ENCODE measurements at regions not wholly inside any gene's neighbourhood (a gene's known extent, or its start where the extent isn't known, plus 50 kb on each side); places are given as distances from the start of the nearest gene placed in this dataset.

DNA sequence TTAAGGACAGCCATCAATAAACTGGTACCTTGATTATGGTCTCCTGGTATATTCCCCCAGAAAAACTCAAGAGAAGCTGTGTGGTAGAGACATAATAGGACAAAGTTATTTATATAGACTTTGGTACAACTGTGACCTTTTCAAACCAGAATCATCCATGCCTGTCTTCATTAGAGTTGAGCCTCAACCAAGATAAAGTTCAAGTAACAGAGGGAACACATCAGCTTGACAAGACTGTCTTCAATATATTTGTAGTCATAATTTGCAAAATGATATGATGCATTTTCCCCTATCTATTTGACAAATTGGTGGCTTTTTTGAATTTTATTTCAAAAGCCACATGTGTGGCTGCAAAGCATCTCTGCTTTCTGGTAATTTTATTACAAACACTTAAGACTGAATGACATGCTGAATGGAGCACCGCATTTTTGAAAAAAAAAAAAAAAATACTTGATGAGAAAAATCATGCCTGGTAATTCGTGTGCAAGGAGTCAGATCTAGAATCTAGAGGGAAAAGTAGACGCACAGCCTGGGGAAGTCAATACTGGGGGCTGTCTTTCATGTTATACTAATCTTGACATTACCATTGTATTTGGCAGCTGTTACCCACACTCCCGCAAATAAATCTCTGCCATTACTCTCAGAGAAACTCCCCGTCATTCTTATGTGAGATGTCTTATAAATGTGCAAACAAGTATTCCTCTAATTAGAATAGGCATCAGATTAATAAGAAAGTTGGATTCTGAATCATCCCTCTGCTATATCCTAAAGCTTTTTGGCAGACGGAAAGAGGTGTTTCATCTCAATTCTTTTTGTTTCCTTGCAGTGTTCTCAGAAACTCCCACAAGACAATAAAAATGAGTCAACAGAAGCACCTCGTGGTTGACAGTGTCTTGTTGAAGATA, 554.8 kb upstream of the CBLB start:
- Histone ChIP-seq H3F3A (ENCODE audit: insufficient read depth, low read length) (no peaks in the 10 kb centered on the region), H3K27ac (ENCODE audit: low read depth, low read length, poor library complexity, severe bottlenecking) (no peak overlapping the region), H3K4me1 (ENCODE audit: insufficient read depth, low read length, severe bottlenecking) (peaks cover 22% of the 10 kb centered on the region), H3K9me3 (ENCODE audit: low read length) (no peaks in the 10 kb centered on the region), H3K9ac (ENCODE audit: low read length) (no peak overlapping the region), H3K9me2 (ENCODE audit: low read depth, low read length) (no peaks in the 10 kb centered on the region), H4K20me1 (ENCODE audit: insufficient read depth, low read length) (no peaks in the 10 kb centered on the region), H2AFZ (ENCODE audit: low read length) (no peak overlapping the region), H3K36me3 (ENCODE audit: insufficient read depth, low read length) (no peaks in the 10 kb centered on the region), H3K79me2 (ENCODE audit: insufficient read depth, low read length) (no peaks in the 10 kb centered on the region), H3K4me3 (ENCODE audit: low read depth, low read length, poor library complexity, severe bottlenecking) (no peak overlapping the region), H3K4me2 (ENCODE audit: low read length) (no peak overlapping the region), H3K27me3 (ENCODE audit: insufficient read depth, low read length) (no peaks in the 10 kb centered on the region)
- TF ChIP-seq, protein P1, sequence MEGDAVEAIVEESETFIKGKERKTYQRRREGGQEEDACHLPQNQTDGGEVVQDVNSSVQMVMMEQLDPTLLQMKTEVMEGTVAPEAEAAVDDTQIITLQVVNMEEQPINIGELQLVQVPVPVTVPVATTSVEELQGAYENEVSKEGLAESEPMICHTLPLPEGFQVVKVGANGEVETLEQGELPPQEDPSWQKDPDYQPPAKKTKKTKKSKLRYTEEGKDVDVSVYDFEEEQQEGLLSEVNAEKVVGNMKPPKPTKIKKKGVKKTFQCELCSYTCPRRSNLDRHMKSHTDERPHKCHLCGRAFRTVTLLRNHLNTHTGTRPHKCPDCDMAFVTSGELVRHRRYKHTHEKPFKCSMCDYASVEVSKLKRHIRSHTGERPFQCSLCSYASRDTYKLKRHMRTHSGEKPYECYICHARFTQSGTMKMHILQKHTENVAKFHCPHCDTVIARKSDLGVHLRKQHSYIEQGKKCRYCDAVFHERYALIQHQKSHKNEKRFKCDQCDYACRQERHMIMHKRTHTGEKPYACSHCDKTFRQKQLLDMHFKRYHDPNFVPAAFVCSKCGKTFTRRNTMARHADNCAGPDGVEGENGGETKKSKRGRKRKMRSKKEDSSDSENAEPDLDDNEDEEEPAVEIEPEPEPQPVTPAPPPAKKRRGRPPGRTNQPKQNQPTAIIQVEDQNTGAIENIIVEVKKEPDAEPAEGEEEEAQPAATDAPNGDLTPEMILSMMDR (IDR thresholded peaks at IDR 0.05; ENCODE audit: low read length), result no peak
- TF ChIP-seq EZH2 (IDR thresholded peaks at IDR 0.05; ENCODE audit: borderline replicate concordance, low read length), result no peak

DNA sequence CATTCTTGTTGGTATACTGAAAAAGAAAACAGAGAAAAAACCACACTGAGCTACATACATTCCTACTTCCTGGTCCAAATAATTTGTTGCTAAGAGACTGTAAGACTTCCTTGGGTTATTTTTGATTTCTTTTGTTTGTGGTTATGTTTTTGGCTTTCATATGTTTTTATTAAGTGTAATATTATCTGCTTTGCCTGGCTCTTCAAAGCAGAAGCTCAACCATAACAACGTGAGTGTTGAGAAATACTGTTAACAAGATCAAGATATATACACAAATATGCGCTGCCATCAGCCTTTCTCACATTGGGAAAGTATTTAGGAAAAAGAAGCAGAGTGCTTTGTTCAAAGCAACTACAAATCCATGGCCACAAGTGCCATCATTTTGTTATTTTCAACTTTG, 556.2 kb upstream of the CBLB start:
- H4K20me1 ChIP-seq (ENCODE audit: insufficient read depth, low read length), result no peaks in the 10 kb centered on the region
- no peak overlapping the region for H3K9ac ChIP-seq (ENCODE audit: low read length)
- no peaks in the 10 kb centered on the region for H3F3A ChIP-seq (ENCODE audit: insufficient read depth, low read length)
- H3K4me3 ChIP-seq (ENCODE audit: low read depth, low read length, poor library complexity, severe bottlenecking), result no peak overlapping the region
- H3K4me2 ChIP-seq (ENCODE audit: low read length), result no peak overlapping the region
- H3K27me3 ChIP-seq (ENCODE audit: insufficient read depth, low read length), result no peaks in the 10 kb centered on the region
- H2AFZ ChIP-seq (ENCODE audit: low read length), result peak overlapping the region; percentile 13
- H3K79me2 ChIP-seq (ENCODE audit: insufficient read depth, low read length), result no peaks in the 10 kb centered on the region
- TF ChIP-seq EZH2 (IDR thresholded peaks at IDR 0.05; ENCODE audit: borderline replicate concordance, low read length), result no peak
- TF ChIP-seq, protein P1 (IDR thresholded peaks at IDR 0.05; ENCODE audit: low read length), result no peak
- no peaks in the 10 kb centered on the region for H3K9me2 ChIP-seq (ENCODE audit: low read depth, low read length)
- H3K9me3 ChIP-seq (ENCODE audit: low read length), result no peaks in the 10 kb centered on the region
- H3K36me3 ChIP-seq (ENCODE audit: insufficient read depth, low read length), result no peaks in the 10 kb centered on the region
- no peak overlapping the region for H3K27ac ChIP-seq (ENCODE audit: low read depth, low read length, poor library complexity, severe bottlenecking)
- peaks cover 20% of the 10 kb centered on the region for H3K4me1 ChIP-seq (ENCODE audit: insufficient read depth, low read length, severe bottlenecking)

GRCh38 chr3:106425916-106426315, 557.1 kb upstream of the CBLB start:
- no peak overlapping the region for H3K27ac ChIP-seq (ENCODE audit: low read depth, low read length, poor library complexity, severe bottlenecking)
- TF ChIP-seq, protein P1 (IDR thresholded peaks at IDR 0.05; ENCODE audit: low read length), result no peak
- TF ChIP-seq EZH2 (IDR thresholded peaks at IDR 0.05; ENCODE audit: borderline replicate concordance, low read length), result no peak
- no peaks in the 10 kb centered on the region for H3K9me3 ChIP-seq (ENCODE audit: low read length)
- peak overlapping the region; percentile 13 for H2AFZ ChIP-seq (ENCODE audit: low read length)
- H3K36me3 ChIP-seq (ENCODE audit: insufficient read depth, low read length), result no peaks in the 10 kb centered on the region
- H3K9me2 ChIP-seq (ENCODE audit: low read depth, low read length), result no peaks in the 10 kb centered on the region
- H4K20me1 ChIP-seq (ENCODE audit: insufficient read depth, low read length), result no peaks in the 10 kb centered on the region
- H3K9ac ChIP-seq (ENCODE audit: low read length), result no peak overlapping the region
- H3K4me1 ChIP-seq (ENCODE audit: insufficient read depth, low read length, severe bottlenecking), result peaks cover 11% of the 10 kb centered on the region
- no peaks in the 10 kb centered on the region for H3K79me2 ChIP-seq (ENCODE audit: insufficient read depth, low read length)
- no peak overlapping the region for H3K4me3 ChIP-seq (ENCODE audit: low read depth, low read length, poor library complexity, severe bottlenecking)
- H3K27me3 ChIP-seq (ENCODE audit: insufficient read depth, low read length), result no peaks in the 10 kb centered on the region
- H3F3A ChIP-seq (ENCODE audit: insufficient read depth, low read length), result no peaks in the 10 kb centered on the region
- no peak overlapping the region for H3K4me2 ChIP-seq (ENCODE audit: low read length)

Measured in OCI-LY1 (cell line).